ENCODE measurements at regions not wholly inside any gene's neighbourhood (a gene's known extent, or its start where the extent isn't known, plus 50 kb on each side); places are given as distances from the start of the nearest gene placed in this dataset.
"Not testable (repeated sequence)": the region's sequence is repeated elsewhere in the genome, so short reads cannot be mapped to it uniquely, and the experiment has no call there.

GRCh38 chr7:142511374-142511773, 237.9 kb upstream of the PRSS1 start:
- no peak for DNase-seq (ENCODE audit: low spot score in 2 of 2)
- no peak for FAIRE-seq

DNA sequence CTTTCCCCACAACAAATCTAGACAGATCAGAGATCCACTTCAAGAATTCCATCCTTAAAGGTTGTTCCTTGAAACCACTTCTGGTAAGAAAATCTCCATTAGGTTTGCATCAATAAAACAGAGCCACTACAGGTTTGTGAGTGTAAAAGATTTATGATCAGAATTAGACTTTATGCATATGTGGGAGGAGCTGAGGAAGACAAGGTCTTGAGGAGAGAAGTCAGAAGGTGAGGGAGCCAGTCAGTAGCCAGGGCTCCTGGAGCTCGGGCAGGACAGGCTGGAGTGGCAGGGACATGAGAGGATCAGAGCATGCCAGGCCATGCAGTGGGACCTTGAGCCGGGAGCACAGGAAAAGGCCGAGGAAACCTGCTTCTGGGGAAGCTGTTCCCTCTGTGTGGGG, 240.0 kb upstream of the PRSS1 start:
- FAIRE-seq; DNase-seq (ENCODE audit: low spot score in 2 of 2): not testable (repeated sequence)

DNA sequence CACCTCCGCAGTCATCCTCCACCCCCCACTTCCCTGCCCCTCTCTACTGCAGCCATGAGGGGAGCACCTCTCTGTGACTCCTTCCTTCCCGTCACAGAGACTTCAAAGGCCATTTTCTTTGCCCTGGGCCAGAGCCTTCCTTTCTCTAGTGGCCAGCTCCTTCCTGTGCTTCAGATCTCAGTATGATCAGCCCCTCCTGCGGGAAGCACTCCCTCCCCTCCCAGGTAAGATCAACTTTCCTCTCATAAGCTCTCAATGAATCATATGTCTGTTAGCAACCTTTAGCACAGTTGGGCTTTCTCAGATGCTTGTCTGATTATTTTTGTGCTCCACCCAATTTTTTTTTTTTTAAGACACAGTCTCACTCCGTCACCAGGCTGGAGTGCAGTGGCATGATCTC, 241.0 kb upstream of the PRSS1 start:
- DNase-seq (ENCODE audit: low spot score in 2 of 2) (no peak), FAIRE-seq (no peak)

DNA sequence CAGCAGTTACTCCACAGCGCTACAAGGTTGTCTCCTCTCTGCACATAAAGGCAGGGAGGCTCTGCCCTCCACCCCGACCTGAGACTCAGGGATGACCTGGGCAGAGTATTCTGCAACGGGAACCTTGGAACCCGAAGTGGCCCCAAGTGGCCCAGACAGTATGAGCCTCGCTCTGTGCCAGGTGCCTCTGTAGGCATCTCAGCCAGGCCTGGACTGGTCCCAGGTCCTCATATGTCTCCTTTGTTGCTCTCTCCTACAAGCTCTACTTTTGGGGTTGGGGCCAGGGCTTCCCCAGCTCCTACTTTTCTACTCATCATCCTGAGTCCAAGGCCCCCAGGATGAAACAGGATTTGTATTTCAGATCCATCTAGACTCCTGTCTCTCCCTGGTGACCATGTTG, 241.5 kb upstream of the PRSS1 start:
- DNase-seq (ENCODE audit: low spot score in 2 of 2) (no peak), FAIRE-seq (no peak)

GRCh38 chr7:142507066-142507465, 242.2 kb upstream of the PRSS1 start:
- FAIRE-seq; DNase-seq (ENCODE audit: low spot score in 2 of 2): not testable (repeated sequence)

- FAIRE-seq (no peak), DNase-seq (ENCODE audit: low spot score in 2 of 2) (no peak)
Observed at GRCh38 chr7:142506601-142507000, 242.7 kb upstream of the PRSS1 start.

GRCh38 chr7:142503949-142504348, 245.3 kb upstream of the PRSS1 start:
- peak; percentile 96 for FAIRE-seq
- DNase-seq (ENCODE audit: low spot score in 2 of 2) = not testable (repeated sequence)

GRCh38 chr7:142503036-142503435, 245.2 kb upstream of the PRSS58 start:
- FAIRE-seq = no peak

GRCh38 chr7:142501434-142501833, 243.6 kb upstream of the PRSS58 start:
- no peak for FAIRE-seq
- no peak for DNase-seq (ENCODE audit: low spot score in 2 of 2)

More at GRCh38 chr7:142503036-142503435, 245.2 kb upstream of the PRSS58 start:
- DNase-seq (ENCODE audit: low spot score in 2 of 2) = no peak

GRCh38 chr7:142500366-142500765, 242.5 kb upstream of the PRSS58 start:
- DNase-seq (ENCODE audit: low spot score in 2 of 2) (no peak), FAIRE-seq (no peak)

DNA sequence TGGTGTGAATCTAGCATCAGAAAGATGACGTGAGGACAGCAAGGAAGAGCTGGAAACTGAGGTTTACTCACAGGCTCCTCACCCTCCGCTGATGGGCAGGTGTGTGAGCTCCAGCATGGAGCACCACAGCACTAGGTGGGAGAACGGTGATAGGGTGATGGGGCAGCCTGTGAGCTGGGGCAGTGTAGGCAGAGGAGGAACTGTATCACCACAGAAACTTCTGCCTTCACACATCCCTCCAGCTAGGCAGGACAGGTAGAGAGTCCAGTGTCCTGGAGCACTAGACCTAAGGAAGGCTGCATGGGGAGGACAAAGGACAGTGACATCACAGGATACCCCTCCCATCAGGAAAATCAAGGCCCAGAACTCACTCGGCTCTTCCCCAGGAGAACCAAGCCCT, 241.8 kb upstream of the PRSS58 start:
- DNase-seq (ENCODE audit: low spot score in 2 of 2) (no peak), FAIRE-seq (no peak)

DNA sequence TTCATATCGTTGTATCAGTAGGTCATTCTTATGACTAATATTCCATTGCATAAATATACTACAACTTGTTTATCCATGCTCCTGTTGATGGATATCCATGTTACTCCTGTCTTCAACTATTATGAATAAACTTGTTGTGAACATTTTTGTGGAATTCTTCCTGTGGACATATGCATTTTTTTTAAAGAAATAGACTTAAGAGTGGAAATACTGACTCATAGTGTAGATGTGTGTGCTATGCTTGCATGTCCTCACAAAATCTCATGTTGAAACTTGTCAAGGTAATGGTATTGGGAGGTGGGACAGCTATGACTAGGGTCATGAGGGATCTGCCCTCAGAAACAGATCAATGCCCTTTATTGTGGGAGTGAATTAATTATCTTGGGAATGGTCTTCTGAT, 240.5 kb upstream of the PRSS58 start:
- FAIRE-seq (no peak), DNase-seq (ENCODE audit: low spot score in 2 of 2) (no peak)

- FAIRE-seq (no peak), DNase-seq (ENCODE audit: low spot score in 2 of 2) (no peak)
Observed at GRCh38 chr7:142496545-142496991, 238.7 kb upstream of the PRSS58 start.

- FAIRE-seq; DNase-seq (ENCODE audit: low spot score in 2 of 2): not testable (repeated sequence)
Observed at GRCh38 chr7:142495879-142496278, 238.0 kb upstream of the PRSS58 start.

GRCh38 chr7:142495301-142495700, 237.4 kb upstream of the PRSS58 start:
- not testable (repeated sequence) for FAIRE-seq; DNase-seq (ENCODE audit: low spot score in 2 of 2)

DNA sequence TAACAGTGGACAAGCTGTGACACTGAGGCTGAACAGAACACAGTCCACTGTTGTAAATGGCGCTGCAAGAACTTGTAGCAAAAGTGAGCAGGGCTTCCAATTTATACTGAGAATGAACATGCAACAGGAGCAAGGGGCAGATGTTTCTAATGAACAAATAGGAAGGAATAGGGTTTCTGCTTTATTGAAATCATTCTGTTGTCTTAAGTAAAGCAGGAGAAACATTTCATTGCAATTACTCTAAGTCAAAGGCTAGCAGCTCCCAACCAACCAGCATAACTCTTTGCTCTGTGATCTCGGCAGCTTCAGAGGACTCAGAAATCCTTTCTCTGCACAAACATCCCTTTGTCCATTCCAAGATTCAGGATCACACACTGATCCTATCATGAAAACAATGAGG, 236.2 kb upstream of the PRSS58 start:
- DNase-seq (ENCODE audit: low spot score in 2 of 2) (no peak), FAIRE-seq (no peak)

DNA sequence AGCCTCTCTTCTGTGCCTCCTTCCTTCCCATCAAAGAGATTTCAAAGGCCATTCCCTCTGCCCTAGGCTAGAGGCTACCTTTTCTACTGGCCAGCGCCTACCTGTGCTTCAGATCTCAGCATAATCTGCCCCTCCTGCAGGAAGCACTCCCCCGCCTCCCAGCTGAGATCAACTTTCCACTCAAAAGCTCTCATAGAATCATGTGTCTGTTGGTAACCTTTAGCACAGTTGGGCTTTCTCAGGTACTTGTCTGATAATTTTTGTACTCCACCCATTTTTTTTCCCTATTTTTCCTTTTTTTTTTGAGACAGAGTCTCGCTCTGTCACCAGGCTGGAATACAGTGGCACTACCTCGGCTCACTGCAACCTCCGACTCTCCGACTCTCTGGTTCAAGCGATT, 231.0 kb upstream of the PRSS58 start:
- no peak for DNase-seq (ENCODE audit: low spot score in 2 of 2)
- no peak for FAIRE-seq

DNA sequence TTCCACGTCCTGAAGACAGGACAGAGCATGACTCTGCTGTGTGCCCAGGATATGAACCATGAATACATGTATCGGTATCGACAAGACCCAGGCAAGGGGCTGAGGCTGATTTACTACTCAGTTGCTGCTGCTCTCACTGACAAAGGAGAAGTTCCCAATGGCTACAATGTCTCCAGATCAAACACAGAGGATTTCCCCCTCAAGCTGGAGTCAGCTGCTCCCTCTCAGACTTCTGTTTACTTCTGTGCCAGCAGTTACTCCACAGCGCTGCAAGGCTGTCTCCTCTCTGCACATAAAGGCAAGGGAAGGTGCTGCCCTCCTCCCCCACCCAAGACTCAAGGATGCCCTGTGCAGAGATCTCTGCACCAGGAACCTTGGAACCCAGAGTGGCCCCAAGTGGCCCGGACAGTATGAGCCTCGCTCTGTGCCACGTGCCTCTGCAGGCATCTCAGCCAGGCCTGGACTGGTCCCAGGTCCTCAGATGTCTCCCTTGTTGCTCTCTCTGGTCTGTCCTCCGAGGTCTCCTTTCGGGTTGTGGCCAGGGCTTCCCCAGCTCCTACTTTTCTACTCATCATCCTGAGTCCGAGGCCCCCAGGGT, 230.3 kb upstream of the PRSS58 start:
- DNase-seq (ENCODE audit: low spot score in 2 of 2) = no peak
- no peak for FAIRE-seq

GRCh38 chr7:142487565-142487964, 229.7 kb upstream of the PRSS58 start:
- not testable (repeated sequence) for FAIRE-seq; DNase-seq (ENCODE audit: low spot score in 2 of 2)

- DNase-seq (ENCODE audit: low spot score in 2 of 2) (no peak), FAIRE-seq (no peak)
Observed at GRCh38 chr7:142487124-142487523, 229.3 kb upstream of the PRSS58 start.

DNA sequence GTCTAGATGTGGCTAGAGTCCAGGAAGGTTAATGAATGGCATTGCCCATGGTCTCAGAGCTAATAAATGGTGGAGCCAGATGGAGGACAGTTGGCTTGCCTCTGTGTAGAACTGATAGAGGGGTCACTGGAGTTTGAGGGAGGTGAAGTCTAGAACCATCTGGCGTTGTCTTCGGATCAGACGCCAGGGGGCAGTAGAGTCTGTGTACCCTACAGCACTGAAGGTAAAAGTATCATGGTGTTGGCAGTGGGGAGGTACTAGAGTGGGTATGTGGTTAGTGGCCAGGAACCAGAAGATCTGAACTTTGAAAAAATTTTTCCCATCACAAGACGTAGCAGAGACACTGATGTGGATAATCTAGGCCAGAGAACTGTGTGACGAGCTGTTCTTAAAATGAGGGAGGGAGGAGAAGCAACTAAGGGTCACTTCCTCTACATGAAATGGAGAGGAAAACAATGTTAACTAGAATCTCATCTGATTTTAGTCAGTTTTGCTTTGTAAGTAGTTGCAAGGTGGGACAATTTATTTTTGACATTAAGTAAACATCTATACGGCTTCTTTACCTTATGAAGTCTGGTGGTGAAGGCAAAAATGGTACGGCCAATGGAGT, 227.9 kb upstream of the PRSS58 start:
- DNase-seq (ENCODE audit: low spot score in 2 of 2) (no peak), FAIRE-seq (no peak)

DNA sequence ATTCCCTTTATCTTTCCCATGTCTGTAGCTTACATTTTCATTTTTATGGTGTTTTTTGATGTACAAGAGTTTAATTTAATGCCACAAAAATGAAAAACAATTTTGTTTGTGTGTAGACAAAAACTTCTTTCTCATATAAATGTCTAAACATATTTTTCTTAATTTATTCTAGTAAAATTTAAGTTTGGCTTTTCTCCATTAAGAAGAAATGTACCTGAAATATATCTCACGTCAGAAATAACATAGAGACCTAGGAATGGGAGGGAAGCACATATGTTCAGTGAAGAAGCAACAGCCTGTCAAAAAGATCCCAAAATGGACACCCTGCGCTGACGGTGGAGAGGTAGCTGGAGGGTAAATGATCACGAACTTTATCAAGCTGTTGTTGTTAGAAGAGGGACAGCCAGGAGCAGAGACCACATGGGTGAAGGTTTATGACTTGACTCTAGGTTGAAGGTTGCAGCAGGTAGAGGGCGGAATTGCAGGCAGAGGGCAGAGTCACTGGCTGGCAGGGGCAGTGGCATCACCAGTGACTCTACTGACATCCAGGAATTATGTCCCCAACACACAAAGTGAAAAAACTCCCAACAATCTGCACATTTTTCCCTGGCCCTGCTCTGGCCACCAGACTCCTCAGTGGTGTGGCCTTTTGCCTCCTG, 225.9 kb upstream of the PRSS58 start:
- DNase-seq (ENCODE audit: low spot score in 2 of 2) (no peak), FAIRE-seq (no peak)

Measured in frontal cortex (tissue), 3 donors.